K562 (cell line): ENCODE measurements at regions not wholly inside any gene's neighbourhood (a gene's known extent, or its start where the extent isn't known, plus 50 kb on each side); places are given as distances from the start of the nearest gene placed in this dataset.

ENCODE experiments used
- ATAC-seq: fragments of 200-7000 bp; cut with Tn5 transposase; 3 replicates; pipeline ENCODE4 v1.9.1; 2020; ENCODE audit warnings: moderate library complexity
- BruUV-seq: library from RNA; stranded (reverse); fragments of 400-500 nt; replicated peaks from 2 replicates; lab custom pipeline; 2021; lab: Mats Ljungman, UMichigan
- CTCF ChIA-PET: fragments of 300-600 bp; formaldehyde crosslinking; extraction: SDS; loops from one replicate; lab custom pipeline; 2021; ENCODE audit warnings: low intra/inter-chr PET ratio; lab: Yijun Ruan, JAX
- POLR2A ChIA-PET: fragments of 300-600, 350-650 bp; sonication (Branson Sonifier 250); formaldehyde crosslinking; extraction: SDS; loops from one replicate; lab custom pipeline; 2021; ENCODE audit warnings: antibody characterized with exemption, inconsistent platforms; lab: Yijun Ruan, JAX
- DNase-seq, 4 experiments: peaks; one replicate each; pipeline versions ENCODE4 v3.0.0 to v3.0.0-alpha.2; 2011 to 2018; ENCODE audit warnings: low spot score in 3 of 4, mixed read lengths in 3 of 4; ENCODE audit errors: extremely low read depth in 1 of 4
- FAIRE-seq: peaks from 2 replicates; lab custom pipeline; 2011; peaks lifted over from hg19 to GRCh38; lab: Jason Lieb, UNC
- H2AFZ ChIP-seq: 2 replicates; pipeline ENCODE4 v1.6.0; 2011; ENCODE audit warnings: low read depth, low read length, control low read depth, inconsistent platforms
- H3K27ac ChIP-seq: fragments of 200-600 bp; 3 replicates; pipeline ENCODE4 v1.8.0; 2011; ENCODE audit warnings: low read depth, mild to moderate bottlenecking, control low read depth, inconsistent platforms, low read length, moderate library complexity, mixed read lengths; ENCODE audit errors: extremely low read depth
- H3K27me3 ChIP-seq, 2 experiments: fragments of 300-600 bp in 1 of 2; 2 replicates in 1 of 2; 3 replicates in 1 of 2; pipeline versions ENCODE4 v1.6.0 to v1.8.0; 2011; ENCODE audit warnings: inconsistent platforms in 2 of 2, low read length in 2 of 2, mild to moderate bottlenecking in 1 of 2, mixed read lengths in 1 of 2, moderate library complexity in 1 of 2; ENCODE audit not compliant: control insufficient read depth in 2 of 2, insufficient read depth in 2 of 2
- H3K36me3 ChIP-seq: fragments of 300-600 bp; 3 replicates; pipeline ENCODE4 v1.8.0; 2011; ENCODE audit warnings: mild to moderate bottlenecking, low read length, inconsistent platforms; ENCODE audit not compliant: control insufficient read depth, insufficient read depth
- H3K4me1 ChIP-seq, 2 experiments: fragments of 200-600 bp in 1 of 2; replicated peaks in 1 of 2; 2 replicates in 1 of 2; 3 replicates in 1 of 2; pipeline versions ENCODE4 v1.5.1 to v1.8.0; 2011; ENCODE audit warnings: inconsistent platforms in 2 of 2, low read length in 2 of 2, mild to moderate bottlenecking in 1 of 2, mixed read lengths in 1 of 2, moderate library complexity in 1 of 2; ENCODE audit not compliant: control insufficient read depth in 2 of 2, insufficient read depth in 2 of 2
- H3K4me2 ChIP-seq: 2 replicates; pipeline ENCODE4 v1.6.1; 2011; ENCODE audit warnings: low read length, control low read depth, inconsistent platforms, mixed read lengths; ENCODE audit not compliant: insufficient read depth
- H3K4me3 ChIP-seq: fragments of 200-600 bp; sonication (generic), shearing (Covaris generic); 2 replicates; pipeline ENCODE4 v1.5.1; 2016; ENCODE audit warnings: control low read depth, inconsistent platforms
- H3K79me2 ChIP-seq: fragments of 200-600 bp; 3 replicates; pipeline ENCODE4 v1.8.0; 2011; ENCODE audit warnings: low read length, inconsistent platforms; ENCODE audit not compliant: control insufficient read depth, insufficient read depth
- H3K9ac ChIP-seq, 2 experiments: 2 replicates each; pipeline versions ENCODE4 v1.6.0 to v1.6.1; 2011; ENCODE audit warnings: low read depth in 2 of 2, low read length in 2 of 2, control low read depth in 1 of 2, inconsistent platforms in 1 of 2, mild to moderate bottlenecking in 1 of 2, mixed read lengths in 1 of 2; ENCODE audit not compliant: insufficient read depth in 1 of 2
- H3K9me1 ChIP-seq: one replicate; pipeline ENCODE4 v1.6.0; 2011; ENCODE audit warnings: inconsistent platforms, mild to moderate bottlenecking, low read length, moderate library complexity; ENCODE audit not compliant: control insufficient read depth, insufficient read depth
- H3K9me3 ChIP-seq: replicated peaks from 2 replicates; pipeline ENCODE4 v1.5.1; 2011; ENCODE audit warnings: low read depth, low read length, inconsistent platforms; ENCODE audit not compliant: control insufficient read depth, insufficient read depth
- H4K20me1 ChIP-seq: replicated peaks from 2 replicates; pipeline ENCODE4 v1.6.1; 2011; ENCODE audit warnings: low read length, inconsistent platforms, mixed read lengths; ENCODE audit not compliant: control insufficient read depth, insufficient read depth
- ARID4B ChIP-seq: sonication (generic); formaldehyde crosslinking; IDR thresholded peaks from 2 replicates; pipeline ENCODE4 v1.8.0; 2022; ENCODE audit warnings: mild to moderate bottlenecking, missing genetic modification reagents
- BCLAF1 ChIP-seq, 2 experiments: fragments of 450-650 bp in 1 of 2; IDR thresholded peaks; 2 replicates each; pipeline ENCODE4 v1.6.1; 2011 to 2017; ENCODE audit warnings: low read depth in 2 of 2, antibody characterized with exemption in 1 of 2, borderline replicate concordance in 1 of 2, low read length in 1 of 2, mild to moderate bottlenecking in 1 of 2, mixed read lengths in 1 of 2; ENCODE audit not compliant: control insufficient read depth in 1 of 2
- CREBBP ChIP-seq: IDR thresholded peaks from one replicate; pipeline ENCODE4 v1.6.1; 2012; ENCODE audit warnings: low read depth, mild to moderate bottlenecking, control low read depth, inconsistent platforms, low read length
- SIRT6 ChIP-seq: IDR thresholded peaks from one replicate; pipeline ENCODE4 v1.6.1; 2012; ENCODE audit warnings: low read depth, mild to moderate bottlenecking, control low read depth, inconsistent platforms, low read length, moderate library complexity
- ZNF347 ChIP-seq: fragments of 450-650 bp; formaldehyde crosslinking; IDR thresholded peaks from 2 replicates; pipeline ENCODE4 v1.4.0; 2020; ENCODE audit warnings: low read depth, mild to moderate bottlenecking, moderate library complexity
- ZNF830 ChIP-seq: fragments of 250-450 bp; sonication (Bioruptor Pico); IDR thresholded peaks from 2 replicates; pipeline ENCODE4 v1.5.0; 2021; ENCODE audit warnings: mild to moderate bottlenecking
- in situ Hi-C: fragments of 300-500 bp; cut with MboI; formaldehyde crosslinking; loops from 4 replicates; pipeline ENCODE4 v1.15.0; 2018; ENCODE audit warnings: inconsistent platforms, mixed read lengths
- intact Hi-C: fragments of 100-400 bp; cut with micrococcal nuclease; formaldehyde crosslinking; loops from 2 replicates; pipeline ENCODE4 v1.14.2; 2022

- no peak overlapping the region for H3K27ac ChIP-seq
- ATAC-seq: no peak
- no peaks in the 10 kb centered on the region for H3K36me3 ChIP-seq
- DNase-seq: no peak
- no peaks in the 10 kb centered on the region for H4K20me1 ChIP-seq
- H3K79me2 ChIP-seq: no peaks in the 10 kb centered on the region
- no peak overlapping the region for H3K4me3 ChIP-seq
- H3K27me3 ChIP-seq: no peaks in the 10 kb centered on the region
- ChIA-PET POLR2A (no interaction called here), CTCF (no interaction called here)
- no peak overlapping the region for H3K9ac ChIP-seq
- no peak overlapping the region for H2AFZ ChIP-seq
- no peak for FAIRE-seq
- intact Hi-C loops (no loop called here), in situ Hi-C loops (no loop called here)
- no peak overlapping the region for H3K4me2 ChIP-seq
- no peaks in the 10 kb centered on the region for H3K9me3 ChIP-seq
- H3K4me1 ChIP-seq: no peaks in the 10 kb centered on the region
- no peaks in the 10 kb centered on the region for H3K9me1 ChIP-seq
- BruUV-seq: no TSS peak
- no peak for TF ChIP-seq ZNF830 (CRISPR knock-in tag)
- no peak for TF ChIP-seq ZNF347 (CRISPR knock-in tag)
- TF ChIP-seq SIRT6: no peak
- TF ChIP-seq ARID4B (CRISPR knock-in tag): no peak
- TF ChIP-seq CREBBP: no peak
- TF ChIP-seq BCLAF1 (IDR thresholded peaks at IDR 0.05; ENCODE audit: borderline replicate concordance in 1 of 2, control insufficient read depth in 1 of 2, low read depth in 2 of 2, low read length in 1 of 2): no peak
These were observed 149.3 kb downstream of the FAM124B start for GRCh38 chr2:224252631-224253030.
